K562 (cell line): ENCODE measurements at regions not wholly inside any gene's neighbourhood (a gene's known extent, or its start where the extent isn't known, plus 50 kb on each side); places are given as distances from the start of the nearest gene placed in this dataset.

ENCODE experiments used
- ATAC-seq: fragments of 200-7000 bp; cut with Tn5 transposase; 3 replicates; pipeline ENCODE4 v1.9.1; 2020; ENCODE audit warnings: moderate library complexity
- BruUV-seq: library from RNA; stranded (reverse); fragments of 400-500 nt; replicated peaks from 2 replicates; lab custom pipeline; 2021; lab: Mats Ljungman, UMichigan
- CTCF ChIA-PET: fragments of 300-600 bp; formaldehyde crosslinking; extraction: SDS; loops from one replicate; lab custom pipeline; 2021; ENCODE audit warnings: low intra/inter-chr PET ratio; lab: Yijun Ruan, JAX
- POLR2A ChIA-PET: fragments of 300-600, 350-650 bp; sonication (Branson Sonifier 250); formaldehyde crosslinking; extraction: SDS; loops from one replicate; lab custom pipeline; 2021; ENCODE audit warnings: antibody characterized with exemption, inconsistent platforms; lab: Yijun Ruan, JAX
- DNase-seq, 4 experiments: peaks; one replicate each; pipeline versions ENCODE4 v3.0.0 to v3.0.0-alpha.2; 2011 to 2018; ENCODE audit warnings: low spot score in 3 of 4, mixed read lengths in 3 of 4; ENCODE audit errors: extremely low read depth in 1 of 4
- FAIRE-seq: peaks from 2 replicates; lab custom pipeline; 2011; peaks lifted over from hg19 to GRCh38; lab: Jason Lieb, UNC
- H2AFZ ChIP-seq: 2 replicates; pipeline ENCODE4 v1.6.0; 2011; ENCODE audit warnings: low read depth, low read length, control low read depth, inconsistent platforms
- H3K27ac ChIP-seq: fragments of 200-600 bp; 3 replicates; pipeline ENCODE4 v1.8.0; 2011; ENCODE audit warnings: low read depth, mild to moderate bottlenecking, control low read depth, inconsistent platforms, low read length, moderate library complexity, mixed read lengths; ENCODE audit errors: extremely low read depth
- H3K27me3 ChIP-seq, 2 experiments: fragments of 300-600 bp in 1 of 2; 2 replicates in 1 of 2; 3 replicates in 1 of 2; pipeline versions ENCODE4 v1.6.0 to v1.8.0; 2011; ENCODE audit warnings: inconsistent platforms in 2 of 2, low read length in 2 of 2, mild to moderate bottlenecking in 1 of 2, mixed read lengths in 1 of 2, moderate library complexity in 1 of 2; ENCODE audit not compliant: control insufficient read depth in 2 of 2, insufficient read depth in 2 of 2
- H3K36me3 ChIP-seq: fragments of 300-600 bp; 3 replicates; pipeline ENCODE4 v1.8.0; 2011; ENCODE audit warnings: mild to moderate bottlenecking, low read length, inconsistent platforms; ENCODE audit not compliant: control insufficient read depth, insufficient read depth
- H3K4me1 ChIP-seq, 2 experiments: fragments of 200-600 bp in 1 of 2; replicated peaks in 1 of 2; 2 replicates in 1 of 2; 3 replicates in 1 of 2; pipeline versions ENCODE4 v1.5.1 to v1.8.0; 2011; ENCODE audit warnings: inconsistent platforms in 2 of 2, low read length in 2 of 2, mild to moderate bottlenecking in 1 of 2, mixed read lengths in 1 of 2, moderate library complexity in 1 of 2; ENCODE audit not compliant: control insufficient read depth in 2 of 2, insufficient read depth in 2 of 2
- H3K4me2 ChIP-seq: 2 replicates; pipeline ENCODE4 v1.6.1; 2011; ENCODE audit warnings: low read length, control low read depth, inconsistent platforms, mixed read lengths; ENCODE audit not compliant: insufficient read depth
- H3K4me3 ChIP-seq: fragments of 200-600 bp; sonication (generic), shearing (Covaris generic); 2 replicates; pipeline ENCODE4 v1.5.1; 2016; ENCODE audit warnings: control low read depth, inconsistent platforms
- H3K79me2 ChIP-seq: fragments of 200-600 bp; 3 replicates; pipeline ENCODE4 v1.8.0; 2011; ENCODE audit warnings: low read length, inconsistent platforms; ENCODE audit not compliant: control insufficient read depth, insufficient read depth
- H3K9ac ChIP-seq, 2 experiments: 2 replicates each; pipeline versions ENCODE4 v1.6.0 to v1.6.1; 2011; ENCODE audit warnings: low read depth in 2 of 2, low read length in 2 of 2, control low read depth in 1 of 2, inconsistent platforms in 1 of 2, mild to moderate bottlenecking in 1 of 2, mixed read lengths in 1 of 2; ENCODE audit not compliant: insufficient read depth in 1 of 2
- H3K9me1 ChIP-seq: one replicate; pipeline ENCODE4 v1.6.0; 2011; ENCODE audit warnings: inconsistent platforms, mild to moderate bottlenecking, low read length, moderate library complexity; ENCODE audit not compliant: control insufficient read depth, insufficient read depth
- H3K9me3 ChIP-seq: replicated peaks from 2 replicates; pipeline ENCODE4 v1.5.1; 2011; ENCODE audit warnings: low read depth, low read length, inconsistent platforms; ENCODE audit not compliant: control insufficient read depth, insufficient read depth
- H4K20me1 ChIP-seq: replicated peaks from 2 replicates; pipeline ENCODE4 v1.6.1; 2011; ENCODE audit warnings: low read length, inconsistent platforms, mixed read lengths; ENCODE audit not compliant: control insufficient read depth, insufficient read depth
- DNMT1 ChIP-seq: fragments of 450-650 bp; IDR thresholded peaks from 2 replicates; pipeline ENCODE4 v1.6.1; 2016; ENCODE audit warnings: antibody characterized with exemption, mild to moderate bottlenecking
- EGR1 ChIP-seq: fragments of 450-650 bp; conservative IDR thresholded peaks from 2 replicates; pipeline ENCODE4 v1.6.1; 2017; ENCODE audit warnings: mild to moderate bottlenecking
- FOXA3 ChIP-seq, 2 experiments: fragments of 450-650 bp in 1 of 2; sonication (generic) in 1 of 2; formaldehyde crosslinking; IDR thresholded peaks in 1 of 2; conservative IDR thresholded peaks in 1 of 2; 2 replicates each; pipeline versions ENCODE4 v1.4.0 to v1.8.0; 2020 to 2022; ENCODE audit warnings: mild to moderate bottlenecking in 2 of 2, missing genetic modification reagents in 1 of 2
- KAT8 ChIP-seq: fragments of 450-650 bp; IDR thresholded peaks from 2 replicates; pipeline ENCODE4 v1.6.1; 2016; ENCODE audit warnings: low read depth, mild to moderate bottlenecking
- SMARCB1 ChIP-seq: IDR thresholded peaks from 2 replicates; pipeline ENCODE4 v1.6.1; 2011; ENCODE audit warnings: improper control_type of control experiment, low read depth; ENCODE audit not compliant: insufficient read length
- TAF1 ChIP-seq: IDR thresholded peaks from 2 replicates; pipeline ENCODE4 v1.6.1; 2011; ENCODE audit warnings: mild to moderate bottlenecking, low read length, moderate library complexity; ENCODE audit not compliant: insufficient read depth, control insufficient read depth, severe bottlenecking; ENCODE audit errors: extremely low read depth
- ZNF696 ChIP-seq: fragments of 250-450 bp; sonication (Bioruptor Pico); conservative IDR thresholded peaks from 2 replicates; pipeline ENCODE4 v1.4.0; 2020; ENCODE audit warnings: mild to moderate bottlenecking, moderate library complexity
- ZNF76 ChIP-seq: fragments of 250-450 bp; sonication (Bioruptor Pico); IDR thresholded peaks from 2 replicates; pipeline ENCODE4 v1.4.0; 2020; ENCODE audit warnings: mild to moderate bottlenecking, moderate library complexity, borderline replicate concordance
- whole genome bisulfite sequencing: fragments of 100-300 bp; shearing (Covaris generic); methylation state at CpG from one replicate; pipeline ENCODE4 v1.1.6; 2016; ENCODE audit warnings: low coverage, mixed read lengths; ENCODE audit not compliant: insufficient coverage; ENCODE audit errors: missing lambda C conversion rate; 5-methylcytosine and 5-hydroxymethylcytosine counted together
- in situ Hi-C: fragments of 300-500 bp; cut with MboI; formaldehyde crosslinking; loops from 4 replicates; pipeline ENCODE4 v1.15.0; 2018; ENCODE audit warnings: inconsistent platforms, mixed read lengths
- intact Hi-C: fragments of 100-400 bp; cut with micrococcal nuclease; formaldehyde crosslinking; loops from 2 replicates; pipeline ENCODE4 v1.14.2; 2022
- TF ChIP-seq, protein P1 (sequence below): fragments of 450-650 bp; IDR thresholded peaks from 2 replicates; pipeline ENCODE4 v1.6.1; 2018; ENCODE audit not compliant: partially characterized antibody

DNA sequence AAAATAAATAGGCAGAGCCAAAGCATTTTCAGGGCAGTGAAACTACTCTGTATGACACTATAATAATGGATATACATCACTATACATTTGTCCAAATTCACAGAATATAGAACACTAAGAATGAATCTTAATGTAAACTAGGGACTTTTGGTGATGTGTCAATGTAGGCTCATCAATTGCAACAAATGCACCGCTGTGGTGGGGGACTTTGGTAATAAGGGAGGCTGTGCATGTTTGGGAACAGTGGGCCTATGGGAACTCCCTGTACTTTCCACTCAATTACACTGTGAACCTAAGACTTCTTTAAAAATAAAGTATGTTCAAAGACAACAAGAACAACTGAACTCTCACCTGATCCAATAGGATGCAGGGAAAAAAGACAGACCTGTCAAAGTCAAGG lies 220.7 kb downstream of the CMPK2 start:
- H4K20me1 ChIP-seq: no peaks in the 10 kb centered on the region
- no peak for ATAC-seq
- no peaks in the 10 kb centered on the region for H3K27me3 ChIP-seq
- no peaks in the 10 kb centered on the region for H3K9me1 ChIP-seq
- H3K4me1 ChIP-seq: no peaks in the 10 kb centered on the region
- WGBS: 8% methylated on average over 1 of the region's 1 CpG
- BruUV-seq: no TSS peak
- in situ Hi-C loops: no loop called here
- ChIA-PET CTCF (no interaction called here), POLR2A (no interaction called here)
- H3K4me3 ChIP-seq: no peak overlapping the region
- intact Hi-C loops: no loop called here
- FAIRE-seq: no peak
- H3K27ac ChIP-seq: no peak overlapping the region
- H3K9me3 ChIP-seq: no peaks in the 10 kb centered on the region
- no peak overlapping the region for H3K4me2 ChIP-seq
- no peak overlapping the region for H3K9ac ChIP-seq
- TF ChIP-seq EGR1: no peak
- TF ChIP-seq, protein P1, sequence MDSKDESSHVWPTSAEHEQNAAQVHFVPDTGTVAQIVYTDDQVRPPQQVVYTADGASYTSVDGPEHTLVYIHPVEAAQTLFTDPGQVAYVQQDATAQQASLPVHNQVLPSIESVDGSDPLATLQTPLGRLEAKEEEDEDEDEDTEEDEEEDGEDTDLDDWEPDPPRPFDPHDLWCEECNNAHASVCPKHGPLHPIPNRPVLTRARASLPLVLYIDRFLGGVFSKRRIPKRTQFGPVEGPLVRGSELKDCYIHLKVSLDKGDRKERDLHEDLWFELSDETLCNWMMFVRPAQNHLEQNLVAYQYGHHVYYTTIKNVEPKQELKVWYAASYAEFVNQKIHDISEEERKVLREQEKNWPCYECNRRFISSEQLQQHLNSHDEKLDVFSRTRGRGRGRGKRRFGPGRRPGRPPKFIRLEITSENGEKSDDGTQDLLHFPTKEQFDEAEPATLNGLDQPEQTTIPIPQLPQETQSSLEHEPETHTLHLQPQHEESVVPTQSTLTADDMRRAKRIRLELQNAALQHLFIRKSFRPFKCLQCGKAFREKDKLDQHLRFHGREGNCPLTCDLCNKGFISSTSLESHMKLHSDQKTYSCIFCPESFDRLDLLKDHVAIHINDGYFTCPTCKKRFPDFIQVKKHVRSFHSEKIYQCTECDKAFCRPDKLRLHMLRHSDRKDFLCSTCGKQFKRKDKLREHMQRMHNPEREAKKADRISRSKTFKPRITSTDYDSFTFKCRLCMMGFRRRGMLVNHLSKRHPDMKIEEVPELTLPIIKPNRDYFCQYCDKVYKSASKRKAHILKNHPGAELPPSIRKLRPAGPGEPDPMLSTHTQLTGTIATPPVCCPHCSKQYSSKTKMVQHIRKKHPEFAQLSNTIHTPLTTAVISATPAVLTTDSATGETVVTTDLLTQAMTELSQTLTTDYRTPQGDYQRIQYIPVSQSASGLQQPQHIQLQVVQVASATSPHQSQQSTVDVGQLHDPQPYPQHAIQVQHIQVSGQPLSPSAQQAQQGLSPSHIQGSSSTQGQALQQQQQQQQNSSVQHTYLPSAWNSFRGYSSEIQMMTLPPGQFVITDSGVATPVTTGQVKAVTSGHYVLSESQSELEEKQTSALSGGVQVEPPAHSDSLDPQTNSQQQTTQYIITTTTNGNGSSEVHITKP: no peak
- TF ChIP-seq ZNF696 (CRISPR knock-in tag): no peak
- no peak for TF ChIP-seq TAF1
- TF ChIP-seq SMARCB1: no peak
- no peak for TF ChIP-seq DNMT1
- no peak for TF ChIP-seq ZNF76 (CRISPR knock-in tag)
- TF ChIP-seq KAT8: no peak
- no peak for TF ChIP-seq FOXA3 (CRISPR knock-in tag; conservative IDR thresholded peaks at IDR 0.05 in 1 of 2, IDR thresholded peaks at IDR 0.05 in 1 of 2)
- no peak for DNase-seq
- no peaks in the 10 kb centered on the region for H3K36me3 ChIP-seq
- no peaks in the 10 kb centered on the region for H3K79me2 ChIP-seq
- H2AFZ ChIP-seq: no peak overlapping the region
